SKM-1 treated with dmso at 0.1 percent for 144 hours (cell line): ENCODE measurements at regions not wholly inside any gene's neighbourhood (a gene's known extent, or its start where the extent isn't known, plus 50 kb on each side); places are given as distances from the start of the nearest gene placed in this dataset.
"Not testable (repeated sequence)": the region's sequence is repeated elsewhere in the genome, so short reads cannot be mapped to it uniquely, and the experiment has no call there.

Experiments
- DNase-seq: peaks from one replicate; lab custom pipeline; 2025; ENCODE audit not compliant: unreplicated experiment; lab: John Stamatoyannopoulos, UW

DNA sequence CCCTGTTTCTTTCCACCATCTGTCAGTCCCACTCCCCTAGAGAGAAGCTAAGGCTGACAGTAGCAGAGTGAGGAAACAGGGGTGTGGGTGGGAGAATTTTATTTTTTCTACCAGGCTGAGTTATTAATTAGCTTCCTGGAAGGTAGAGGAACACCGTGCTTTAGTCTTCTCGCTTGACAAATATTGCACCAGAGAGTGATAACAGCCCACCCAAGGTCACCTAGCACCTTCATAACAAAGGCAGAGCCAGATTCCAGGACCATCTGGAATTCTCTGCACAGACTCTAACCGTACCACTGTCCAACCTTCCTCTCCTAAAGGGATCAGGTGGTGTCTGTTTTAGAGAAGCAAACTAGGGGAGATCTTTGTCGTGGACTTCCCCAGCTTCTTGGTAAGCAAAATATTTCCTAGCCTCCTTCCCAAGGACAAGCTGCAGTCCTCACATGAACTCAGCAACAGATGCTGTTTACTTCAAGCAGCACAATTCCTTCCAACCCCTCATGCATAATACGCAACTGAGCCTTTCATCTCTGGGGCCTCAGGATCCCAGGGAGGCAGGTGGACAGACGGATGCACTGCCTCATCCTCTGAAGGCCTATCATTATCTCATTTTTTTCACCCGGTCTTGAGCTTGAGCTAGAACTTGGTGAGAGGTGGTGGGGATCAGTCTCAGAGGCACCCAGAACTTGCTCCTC lies 308.7 kb upstream of the BRINP1 start:
- no peak for DNase-seq

DNA sequence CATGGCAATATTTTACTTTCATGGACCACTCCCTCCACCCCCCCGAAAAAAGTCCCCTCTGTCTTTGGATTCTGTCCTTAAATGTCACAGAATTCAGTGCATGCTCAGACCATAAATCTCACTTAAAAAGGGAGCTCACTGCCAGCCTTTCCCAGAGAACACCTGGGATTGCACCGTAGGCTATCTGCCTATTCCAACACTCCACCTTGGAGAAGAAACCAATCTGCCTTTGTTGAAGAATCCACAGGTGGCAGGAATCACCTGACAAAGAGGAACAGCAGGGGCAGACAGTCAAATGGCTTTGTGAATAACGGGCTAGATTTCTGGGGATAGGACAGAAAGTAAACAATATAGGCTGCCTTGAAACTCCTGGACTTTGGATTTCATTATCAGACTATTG lies 306.7 kb upstream of the BRINP1 start:
- no peak for DNase-seq

DNA sequence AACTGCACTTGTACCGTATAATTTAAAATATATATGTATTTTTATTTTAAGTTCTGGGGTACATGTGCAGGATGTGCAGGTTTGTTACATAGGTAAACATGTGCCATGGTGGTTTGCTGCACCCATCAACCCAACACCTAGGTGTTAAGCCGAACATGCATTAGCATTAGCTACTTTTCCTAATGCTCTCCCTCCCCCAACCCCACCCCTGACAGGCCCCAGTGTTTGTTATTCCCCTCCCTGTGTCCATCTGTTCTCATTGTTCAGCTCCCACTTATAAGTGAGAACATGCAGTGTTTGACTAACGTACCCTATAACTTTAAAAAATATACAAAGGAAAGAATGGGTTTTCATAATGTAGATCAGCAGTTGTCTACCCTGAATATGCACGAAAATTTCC lies 303.5 kb upstream of the BRINP1 start:
- not testable (repeated sequence) for DNase-seq

DNA sequence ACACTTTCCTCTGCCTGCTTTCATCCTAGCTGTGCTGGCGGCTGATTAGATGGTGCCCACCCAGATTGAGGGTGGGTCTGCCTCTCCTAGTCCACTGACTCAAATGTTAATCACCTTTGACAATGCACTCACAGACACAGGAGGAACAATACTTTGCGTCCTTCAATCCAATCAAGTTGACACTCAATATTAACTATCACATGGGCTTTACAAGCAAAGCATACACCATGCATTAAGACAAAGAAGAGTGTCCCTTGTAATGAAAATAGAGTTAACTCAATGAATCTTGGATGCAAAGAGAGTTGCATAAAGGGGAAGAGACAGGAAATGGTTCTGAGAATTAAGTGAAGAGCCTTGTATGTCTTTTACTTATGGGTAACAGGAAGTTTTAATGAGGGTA lies 298.7 kb upstream of the BRINP1 start:
- DNase-seq, result no peak

DNA sequence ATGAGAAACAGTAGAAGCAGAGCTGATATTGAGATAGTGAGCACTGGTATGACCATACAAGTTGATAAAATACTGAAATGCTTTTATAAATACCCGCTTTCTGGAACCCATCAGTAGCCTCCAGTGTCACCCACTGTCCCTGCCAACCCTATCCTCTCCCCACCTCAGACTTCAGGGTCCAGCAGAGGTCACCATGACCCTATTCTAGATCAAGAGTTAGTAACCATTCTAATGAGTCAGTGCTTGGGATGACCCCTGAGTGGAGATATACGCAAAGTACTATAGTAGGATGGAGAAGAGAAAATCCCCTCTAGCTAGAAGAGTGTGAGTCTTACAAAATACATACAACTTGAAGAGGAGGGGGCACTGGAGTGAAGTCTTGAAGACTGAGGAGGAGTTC lies 297.9 kb upstream of the BRINP1 start:
- no peak for DNase-seq

DNA sequence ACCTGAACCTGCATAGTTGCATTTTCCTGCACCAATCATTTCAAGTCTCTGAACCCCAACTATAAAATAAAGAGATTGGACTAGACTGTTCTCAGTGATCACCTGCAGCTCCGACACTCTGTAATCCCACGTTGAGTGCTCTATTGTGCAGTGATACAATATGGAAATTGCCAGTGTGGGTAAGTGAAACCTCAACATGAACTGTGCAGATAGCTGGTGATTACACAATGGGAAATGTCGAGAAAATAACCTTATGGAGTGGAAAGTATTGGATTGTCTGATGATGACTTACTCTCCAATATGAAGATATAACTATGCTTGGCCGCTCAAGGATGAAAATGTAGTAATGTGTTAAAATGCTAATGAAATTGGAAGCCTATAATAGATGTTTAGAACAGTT lies 293.1 kb upstream of the BRINP1 start:
- DNase-seq, result no peak

DNA sequence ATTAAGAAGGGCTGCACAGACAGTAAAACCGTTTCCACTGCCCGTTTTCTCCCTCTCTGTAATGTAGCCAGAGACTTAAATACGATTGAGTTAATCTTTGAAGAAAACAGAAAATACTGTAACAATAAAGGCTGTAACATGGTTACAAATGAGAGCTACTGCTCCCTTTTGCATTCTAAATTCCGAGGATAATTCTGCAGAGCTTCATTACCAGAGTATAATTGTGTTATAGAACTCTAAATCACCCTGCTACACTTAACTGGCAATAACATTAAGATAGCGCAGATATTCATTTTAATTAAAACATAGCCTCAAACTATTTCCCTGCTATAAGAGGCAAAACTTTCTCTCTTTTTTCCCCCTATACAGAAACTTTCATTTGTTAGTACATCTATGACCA lies 283.7 kb upstream of the BRINP1 start:
- DNase-seq, result no peak

DNA sequence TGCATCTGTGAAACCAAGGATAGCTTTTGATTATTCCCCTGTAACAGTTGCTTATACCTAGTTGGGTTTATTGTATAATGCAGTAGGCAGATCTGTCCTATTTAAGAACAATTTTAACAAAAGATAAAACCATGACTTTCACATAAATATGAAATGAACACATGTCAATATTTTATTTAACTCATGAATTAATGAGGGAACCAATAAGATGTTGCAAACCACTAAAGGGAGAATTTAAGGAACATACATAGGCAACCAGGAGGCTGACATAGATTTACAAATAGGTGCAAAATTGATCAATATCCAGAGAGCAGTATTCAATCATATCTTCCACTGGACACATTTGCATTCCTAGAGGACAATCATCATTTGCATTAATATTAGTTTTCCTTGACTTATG lies 280.0 kb upstream of the BRINP1 start:
- no peak for DNase-seq

DNA sequence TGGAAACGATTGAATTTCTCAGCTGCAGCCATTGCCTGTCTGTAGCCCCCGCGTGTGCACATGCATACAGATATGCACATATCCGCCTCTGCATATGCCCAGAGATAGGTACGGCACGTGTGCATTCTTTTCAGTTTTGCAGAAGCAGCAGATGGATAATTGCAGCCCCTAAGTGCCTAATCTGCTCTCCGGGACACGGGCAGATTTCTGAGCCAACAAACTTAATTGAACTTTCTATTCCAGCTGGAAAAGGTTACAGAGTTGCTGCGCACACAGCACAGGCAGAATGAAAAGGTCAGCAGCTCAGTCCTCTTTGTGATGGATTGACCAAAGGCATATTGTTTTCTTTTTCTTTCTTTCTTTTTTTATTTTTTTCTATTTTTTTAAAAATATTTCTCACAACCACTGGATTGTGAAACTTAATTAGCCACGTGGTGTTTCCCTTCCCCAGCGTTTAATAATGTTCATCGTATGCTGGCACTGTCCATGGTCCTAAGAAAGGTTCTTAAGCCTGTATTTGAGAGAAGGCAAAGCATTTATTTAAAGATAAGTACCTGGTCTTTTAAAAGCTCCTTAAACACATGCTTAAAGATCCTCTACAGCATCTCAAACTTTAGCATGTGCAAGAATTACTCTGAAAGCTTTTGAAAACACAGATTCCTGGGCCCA lies 270.2 kb upstream of the BRINP1 start:
- DNase-seq, result no peak

DNA sequence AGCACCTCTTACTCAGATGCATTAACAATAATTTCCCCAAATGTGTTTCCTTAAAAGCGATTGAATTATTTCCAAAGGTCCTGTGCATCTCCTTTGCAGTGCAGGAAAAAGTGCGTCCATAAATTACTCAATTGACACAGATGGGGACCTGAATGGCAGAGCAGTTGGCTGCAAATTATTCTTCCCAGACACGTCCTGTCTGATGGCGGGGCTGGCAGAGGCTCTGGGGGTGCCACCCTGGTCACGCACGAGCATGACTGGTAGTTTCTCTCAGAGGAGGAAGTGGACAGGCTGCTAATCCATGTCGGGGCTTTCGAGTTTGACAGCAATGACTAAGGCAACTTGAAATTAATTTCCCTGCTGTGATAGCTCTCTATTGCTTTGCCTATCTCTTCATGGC lies 264.8 kb upstream of the BRINP1 start:
- DNase-seq, result no peak

DNA sequence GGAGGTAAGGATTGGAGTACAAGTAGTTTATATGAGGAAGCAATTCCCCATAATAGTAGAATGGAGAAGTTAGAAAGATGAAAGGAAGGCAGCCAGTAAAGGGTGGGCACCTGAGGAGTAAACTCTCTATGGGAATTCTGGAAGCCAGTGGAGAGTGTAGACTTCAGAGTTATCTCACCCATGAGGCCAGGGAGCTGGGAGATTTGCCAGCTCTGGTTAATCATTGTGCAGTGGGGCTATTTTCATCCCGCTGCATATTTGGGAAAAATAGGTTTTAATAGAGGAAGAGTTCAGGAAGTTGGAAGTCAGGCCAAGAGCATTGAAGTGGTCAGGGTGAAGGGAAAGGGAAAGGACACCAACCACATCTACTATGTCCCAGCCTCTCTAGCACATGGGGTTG lies 242.3 kb upstream of the BRINP1 start:
- no peak for DNase-seq

DNA sequence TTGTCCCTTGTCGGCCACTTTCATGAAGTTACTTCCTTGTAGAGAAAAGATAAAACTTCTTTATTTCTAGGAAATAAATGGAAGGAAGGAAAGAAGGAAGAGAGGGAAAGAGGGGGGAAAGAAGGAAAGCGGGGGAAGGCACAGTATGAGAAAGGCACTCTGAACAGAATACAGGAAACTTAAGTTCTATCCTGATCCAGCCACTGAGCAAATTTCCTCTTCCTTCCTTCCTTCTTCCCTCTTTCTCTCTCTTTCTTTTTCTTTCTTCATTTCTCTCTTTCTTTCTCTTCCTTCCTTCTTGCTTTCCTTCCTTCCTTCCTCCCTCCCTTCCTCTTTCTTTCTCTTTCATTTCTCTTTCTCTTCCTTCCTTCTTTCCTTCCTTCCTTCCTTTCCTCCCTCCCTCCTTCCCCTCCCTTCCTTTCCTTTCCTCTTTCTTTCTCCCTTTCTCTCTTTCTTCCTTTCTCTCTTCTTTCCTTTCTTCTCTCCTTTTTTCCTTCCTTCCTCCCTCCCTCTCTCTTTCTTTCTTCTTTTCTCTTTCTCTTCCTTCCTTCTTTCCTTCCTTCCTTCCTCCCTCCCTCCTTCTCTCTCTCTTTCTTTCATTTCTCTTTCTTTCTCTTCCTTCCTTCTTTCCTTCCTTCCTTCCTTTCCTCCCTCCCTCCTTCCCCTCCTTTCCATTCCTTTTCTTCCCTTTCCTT lies 240.2 kb upstream of the BRINP1 start:
- DNase-seq, result no peak

DNA sequence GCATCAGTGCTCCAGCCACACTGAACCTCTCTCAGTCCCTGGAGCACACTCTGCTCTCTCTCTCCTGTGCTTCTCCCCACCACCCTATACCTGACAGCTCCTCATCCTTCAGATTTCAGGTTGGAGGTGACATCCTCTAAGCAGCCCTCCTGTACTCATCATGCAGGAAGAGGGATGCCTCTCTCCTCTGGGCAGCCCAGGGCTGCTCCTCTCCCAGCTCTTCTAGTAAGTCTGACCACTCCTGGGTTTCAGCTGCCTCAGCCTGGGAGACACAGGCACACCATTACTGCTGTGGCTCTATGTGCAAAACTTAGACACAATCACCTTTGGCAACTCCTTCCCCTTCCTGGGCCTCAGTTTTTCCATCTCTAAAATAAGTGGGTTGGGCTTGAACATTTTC lies 232.4 kb upstream of the BRINP1 start:
- DNase-seq, result no peak

DNA sequence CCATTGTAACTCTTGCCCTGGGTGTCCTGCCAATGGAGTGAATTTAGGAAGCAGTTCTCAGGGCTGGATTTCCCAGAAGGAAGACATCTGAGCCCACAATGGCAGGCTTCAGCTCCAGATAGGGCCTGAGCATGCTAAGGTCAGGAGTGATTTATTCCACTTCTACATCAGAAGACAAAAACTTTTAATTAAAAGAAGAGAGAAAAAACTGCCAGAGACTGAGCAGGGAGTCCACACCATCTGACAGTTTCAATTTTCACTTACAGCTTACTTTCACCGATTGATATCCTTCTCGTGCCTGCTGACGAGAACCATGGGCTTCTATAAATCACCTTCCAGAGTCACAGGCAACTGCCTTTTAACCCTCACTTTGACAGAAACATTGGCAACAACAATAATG lies 228.3 kb upstream of the BRINP1 start:
- no peak for DNase-seq

DNA sequence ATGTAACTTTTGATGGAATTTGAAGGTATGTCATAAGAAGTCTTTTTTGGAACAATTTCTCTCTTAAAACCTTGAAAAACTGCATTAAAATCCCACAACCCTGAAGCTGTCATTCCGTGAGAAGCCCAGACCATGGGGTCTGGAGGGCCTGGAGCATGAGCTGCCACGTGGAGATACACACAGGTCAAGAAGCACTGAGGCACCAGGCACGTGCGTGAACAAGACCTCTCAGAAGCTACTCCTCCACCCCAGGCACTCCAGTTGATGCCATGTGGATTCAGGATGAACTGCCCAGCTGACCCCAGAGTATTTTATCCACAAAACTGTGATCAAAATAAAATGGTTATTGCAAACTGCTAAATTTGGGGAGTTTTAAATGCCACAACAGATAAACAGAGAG lies 227.5 kb upstream of the BRINP1 start:
- no peak for DNase-seq

DNA sequence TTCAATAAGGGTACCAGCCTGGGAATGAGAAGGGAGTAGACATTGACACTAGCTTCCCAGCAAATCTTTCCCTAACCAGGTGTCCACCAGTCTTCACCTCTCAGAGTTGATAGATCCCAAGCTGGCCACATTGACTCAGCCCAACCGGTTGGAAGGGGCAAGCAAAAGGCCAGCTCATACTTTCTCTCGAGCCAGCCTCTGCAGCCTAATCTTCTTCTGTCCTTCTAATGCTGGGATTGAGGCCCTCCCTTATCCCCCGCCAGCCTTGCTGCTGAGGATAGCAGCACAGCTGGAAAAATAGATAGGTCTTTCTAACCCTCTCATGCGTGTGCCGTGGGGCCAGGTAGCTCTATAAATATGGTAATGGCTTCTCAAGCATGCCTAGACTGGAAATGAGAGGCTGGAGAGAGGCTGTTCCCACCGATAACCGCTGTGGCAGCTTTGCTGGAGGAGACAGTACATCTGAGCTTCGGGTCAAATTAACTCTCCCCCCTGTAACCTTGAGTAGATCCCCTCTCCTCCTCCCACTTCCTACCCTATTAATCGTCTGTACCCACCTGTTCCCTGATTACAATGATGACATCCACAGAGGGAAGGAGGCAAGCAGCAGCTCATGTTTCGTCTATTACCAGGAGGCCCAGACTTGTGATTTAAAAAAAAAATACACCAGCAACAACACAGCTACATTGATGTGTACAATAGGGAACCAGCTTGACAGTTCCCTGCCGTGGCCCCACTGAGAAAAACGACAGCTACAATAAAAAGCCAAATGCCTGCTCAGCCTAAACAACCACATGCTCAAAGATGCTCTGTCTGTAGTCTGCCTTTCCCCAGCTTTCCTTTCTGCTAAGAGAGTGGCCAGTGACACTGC lies 219.9 kb upstream of the BRINP1 start:
- DNase-seq, result no peak

DNA sequence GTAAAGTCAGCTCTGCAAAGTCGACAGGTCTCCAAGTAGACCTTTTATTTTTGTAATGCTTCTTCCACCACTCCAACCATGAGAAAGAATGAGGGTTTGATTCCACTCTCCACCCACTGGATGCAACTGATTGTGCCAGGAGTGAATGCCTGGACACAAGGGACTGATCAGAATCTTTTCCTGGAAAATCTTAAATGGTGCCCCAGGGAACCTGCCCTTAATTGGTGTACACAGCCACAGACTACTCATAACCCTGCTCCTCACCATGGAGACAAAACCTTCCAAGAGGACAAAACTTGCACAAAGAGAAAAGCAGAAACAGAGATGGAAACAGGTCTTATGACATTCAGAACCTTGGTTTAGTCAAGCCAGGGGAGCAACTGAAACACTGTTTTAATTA lies 208.6 kb upstream of the BRINP1 start:
- no peak for DNase-seq

DNA sequence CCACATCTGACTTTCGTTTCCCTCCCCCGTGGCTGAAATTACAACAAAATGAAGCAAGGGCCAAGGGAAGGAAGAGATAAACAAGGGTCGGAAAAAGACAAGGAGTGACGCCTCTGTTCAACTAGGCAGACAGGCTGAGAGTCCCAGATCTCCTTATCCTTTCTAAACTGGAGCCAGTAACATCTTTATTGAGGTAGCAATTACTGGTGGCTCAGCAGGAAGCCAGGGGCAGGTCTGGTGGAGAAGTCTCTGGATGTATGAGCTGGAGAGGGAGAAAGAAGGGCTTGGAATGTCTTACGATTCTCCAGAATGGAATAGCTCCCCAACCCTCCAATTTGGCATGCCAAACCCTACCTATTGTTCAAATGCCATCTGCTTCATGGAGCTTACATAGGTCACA lies 190.8 kb upstream of the BRINP1 start:
- no peak for DNase-seq

DNA sequence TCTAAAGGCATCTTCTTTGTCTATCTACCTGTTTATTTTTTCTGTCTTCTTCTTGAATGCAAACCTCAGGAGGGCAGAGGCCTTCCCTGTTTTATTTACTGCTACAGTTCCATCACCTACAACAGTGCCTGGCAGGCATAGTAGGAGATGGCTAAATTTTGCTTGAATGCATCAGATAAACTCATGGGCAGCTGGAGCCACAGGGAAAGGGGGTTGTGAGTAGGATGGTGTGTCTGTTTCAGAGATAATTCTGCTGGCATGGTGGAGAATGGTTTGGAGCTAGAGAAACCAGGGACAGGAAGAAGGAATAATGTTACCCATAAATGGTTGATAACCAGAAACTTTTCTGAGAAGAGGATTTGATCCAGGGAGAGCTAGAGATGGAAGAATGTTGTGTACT lies 189.8 kb upstream of the BRINP1 start:
- DNase-seq, result no peak

DNA sequence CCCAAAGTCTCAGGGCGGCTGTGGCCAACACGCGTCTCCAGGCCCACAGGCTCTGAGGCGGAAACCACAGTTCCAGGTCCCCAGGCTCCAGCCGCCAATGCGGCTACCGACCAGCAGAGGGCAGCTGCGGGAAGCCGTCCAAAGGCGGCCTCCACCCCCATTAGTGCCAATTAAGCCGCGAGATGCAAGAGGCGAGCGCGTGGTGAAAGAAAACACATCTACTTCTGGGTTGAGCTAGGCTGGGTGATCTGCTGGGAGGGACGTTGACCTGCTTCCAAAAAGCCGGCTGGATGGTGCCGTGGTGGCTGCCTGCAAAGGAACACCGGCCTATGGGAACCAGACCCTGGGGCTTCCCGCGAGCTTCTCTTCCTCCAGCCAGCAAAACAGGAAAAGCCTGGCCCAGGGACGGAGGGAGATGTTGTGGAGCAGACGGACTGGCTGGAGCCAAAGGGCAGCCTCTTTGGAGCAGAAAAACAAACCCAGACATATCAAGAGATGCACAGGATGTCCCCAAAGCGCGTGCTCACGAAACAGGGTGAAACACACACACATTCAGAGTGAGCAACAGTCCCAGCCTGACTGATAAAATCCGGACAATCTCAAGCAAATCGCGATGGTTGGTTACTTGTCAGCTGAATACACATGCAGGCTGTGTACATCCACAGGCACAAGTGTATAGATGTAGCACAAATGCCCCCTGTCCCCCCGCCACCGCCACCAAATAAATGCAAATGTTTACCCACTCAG lies 187.1 kb upstream of the BRINP1 start:
- DNase-seq, result peak; percentile 23

DNA sequence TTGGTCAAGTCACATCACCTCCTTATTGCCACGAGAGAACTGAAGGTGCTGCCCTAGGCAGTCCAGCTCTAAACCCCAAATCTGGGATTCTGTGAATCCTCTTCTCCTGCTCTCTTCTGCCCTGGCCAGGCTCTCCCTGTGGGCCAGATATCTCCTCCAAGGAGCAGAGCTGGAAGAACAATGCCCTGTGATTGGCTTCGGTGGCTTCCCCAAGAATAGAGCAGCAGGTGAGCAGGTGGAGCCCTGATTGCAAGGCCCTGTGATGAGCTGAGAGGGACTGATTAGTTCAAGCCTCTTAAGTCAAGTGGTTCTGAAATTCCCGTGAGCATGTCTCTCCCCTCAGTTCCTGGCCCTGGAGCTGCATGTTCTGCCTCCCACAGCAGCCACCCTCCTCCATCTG lies 175.3 kb upstream of the BRINP1 start:
- DNase-seq, result no peak
